OCI-LY3 (cell line): ENCODE measurements at regions not wholly inside any gene's neighbourhood (a gene's known extent, or its start where the extent isn't known, plus 50 kb on each side); places are given as distances from the start of the nearest gene placed in this dataset.

Experiments used
- EZH2phosphoT487 ChIP-seq: fragments of 200-600 bp; shearing (Covaris generic); IDR thresholded peaks from 2 replicates; pipeline ENCODE4 v1.6.1; 2018; ENCODE audit warnings: antibody characterized with exemption, mixed run types, low read depth
- TF ChIP-seq, protein P1 (sequence below): fragments of 200-600, 300-600 bp; sonication (generic); IDR thresholded peaks from 2 replicates; pipeline ENCODE4 v1.5.1; 2014; ENCODE audit warnings: antibody characterized with exemption, low read length, low read depth

DNA sequence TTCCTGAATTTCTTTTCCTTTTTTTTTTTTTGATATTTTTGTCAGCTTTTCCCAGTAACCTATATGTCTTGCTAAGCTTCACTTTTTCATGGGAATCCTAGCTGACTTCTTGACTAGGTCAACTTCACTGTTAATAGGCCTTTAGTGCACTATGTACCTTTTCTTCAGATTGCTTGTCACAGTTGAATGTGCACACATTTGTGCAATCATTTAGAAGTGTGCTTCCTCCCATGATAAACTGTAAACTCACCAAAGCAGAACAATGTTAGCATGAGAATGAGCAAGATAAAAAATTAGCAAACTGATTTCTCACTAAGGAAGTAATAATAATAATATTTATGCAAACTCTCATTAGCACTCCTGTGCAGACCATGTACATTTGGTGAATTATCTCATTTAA is 173.2 kb downstream of the PABPC4L start:
- TF ChIP-seq, protein P1, sequence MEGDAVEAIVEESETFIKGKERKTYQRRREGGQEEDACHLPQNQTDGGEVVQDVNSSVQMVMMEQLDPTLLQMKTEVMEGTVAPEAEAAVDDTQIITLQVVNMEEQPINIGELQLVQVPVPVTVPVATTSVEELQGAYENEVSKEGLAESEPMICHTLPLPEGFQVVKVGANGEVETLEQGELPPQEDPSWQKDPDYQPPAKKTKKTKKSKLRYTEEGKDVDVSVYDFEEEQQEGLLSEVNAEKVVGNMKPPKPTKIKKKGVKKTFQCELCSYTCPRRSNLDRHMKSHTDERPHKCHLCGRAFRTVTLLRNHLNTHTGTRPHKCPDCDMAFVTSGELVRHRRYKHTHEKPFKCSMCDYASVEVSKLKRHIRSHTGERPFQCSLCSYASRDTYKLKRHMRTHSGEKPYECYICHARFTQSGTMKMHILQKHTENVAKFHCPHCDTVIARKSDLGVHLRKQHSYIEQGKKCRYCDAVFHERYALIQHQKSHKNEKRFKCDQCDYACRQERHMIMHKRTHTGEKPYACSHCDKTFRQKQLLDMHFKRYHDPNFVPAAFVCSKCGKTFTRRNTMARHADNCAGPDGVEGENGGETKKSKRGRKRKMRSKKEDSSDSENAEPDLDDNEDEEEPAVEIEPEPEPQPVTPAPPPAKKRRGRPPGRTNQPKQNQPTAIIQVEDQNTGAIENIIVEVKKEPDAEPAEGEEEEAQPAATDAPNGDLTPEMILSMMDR, result no peak
- no peak for TF ChIP-seq EZH2phosphoT487
